ENCODE measurements at regions not wholly inside any gene's neighbourhood (a gene's known extent, or its start where the extent isn't known, plus 50 kb on each side); places are given as distances from the start of the nearest gene placed in this dataset.

- no peak for DNase-seq (ENCODE audit: low read depth)
- Histone ChIP-seq H3K4me1 (ENCODE audit: insufficient read depth, low read length) (peaks cover 3% of the 10 kb centered on the region), H3K36me3 (ENCODE audit: insufficient read depth, low read length) (no peaks in the 10 kb centered on the region), H3K4me2 (ENCODE audit: low read length) (no peak overlapping the region), H3K27ac (ENCODE audit: low read depth, low read length) (no peak overlapping the region), H3K79me2 (ENCODE audit: insufficient read depth, low read length) (no peaks in the 10 kb centered on the region), H4K20me1 (ENCODE audit: insufficient read depth, low read length) (no peaks in the 10 kb centered on the region), H3K9me3 (ENCODE audit: insufficient read depth, low read depth, low read length) (no peaks in the 10 kb centered on the region), H2AFZ (ENCODE audit: low read depth, low read length) (no peak overlapping the region), H3K4me3 (ENCODE audit: insufficient read depth, low read depth, low read length) (no peak overlapping the region), H3K27me3 (ENCODE audit: insufficient read depth, low read length) (peaks cover 2% of the 10 kb centered on the region), H3K9ac (ENCODE audit: low read length) (no peak overlapping the region)
- H3K36me3 Mint-ChIP-seq (ENCODE audit: low read depth, unreplicated experiment), result no peaks in the 10 kb centered on the region
- FAIRE-seq, result no peak
- peaks cover 4% of the 10 kb centered on the region for H3K27me3 Mint-ChIP-seq (ENCODE audit: low read depth, unreplicated experiment)
- no peaks in the 10 kb centered on the region for H3K4me1 Mint-ChIP-seq (ENCODE audit: low read depth, unreplicated experiment)
- no peak overlapping the region for H3K27ac Mint-ChIP-seq (ENCODE audit: unreplicated experiment)
- no peak overlapping the region for H3K4me3 Mint-ChIP-seq (ENCODE audit: unreplicated experiment)
- no peak for TF ChIP-seq EZH2 (IDR thresholded peaks at IDR 0.05; ENCODE audit: insufficient read depth, low read length)
- TF ChIP-seq CTCF (IDR thresholded peaks at IDR 0.05; ENCODE audit: insufficient read depth, low read depth, low read length), result no peak
- H3K9me3 Mint-ChIP-seq (ENCODE audit: unreplicated experiment), result peaks cover 4% of the 10 kb centered on the region
These were observed 71.3 kb upstream of the FOXC1 start for GRCh38 chr6:1538369-1538768.

GRCh38 chr6:1538810-1539478, 70.8 kb upstream of the FOXC1 start:
- TF ChIP-seq CTCF (IDR thresholded peaks at IDR 0.05; ENCODE audit: insufficient read depth, low read depth, low read length) (no peak), EZH2 (IDR thresholded peaks at IDR 0.05; ENCODE audit: insufficient read depth, low read length) (no peak)
- H3K27ac Mint-ChIP-seq (ENCODE audit: unreplicated experiment), result no peak overlapping the region

GRCh38 chr6:1540864-1541521, 68.7 kb upstream of the FOXC1 start:
- no peak for DNase-seq (ENCODE audit: low read depth)

More at GRCh38 chr6:1538810-1539478, 70.8 kb upstream of the FOXC1 start:
- no peak overlapping the region for H3K27ac ChIP-seq (ENCODE audit: low read depth, low read length)
- no peak overlapping the region for H2AFZ ChIP-seq (ENCODE audit: low read depth, low read length)
- no peaks in the 10 kb centered on the region for H3K4me1 Mint-ChIP-seq (ENCODE audit: low read depth, unreplicated experiment)
- peaks cover 2% of the 10 kb centered on the region for H3K27me3 ChIP-seq (ENCODE audit: insufficient read depth, low read length)
- FAIRE-seq (no peak), DNase-seq (ENCODE audit: low read depth) (no peak)
- H3K4me3 Mint-ChIP-seq (ENCODE audit: unreplicated experiment), result no peak overlapping the region
- no peak overlapping the region for H3K9ac ChIP-seq (ENCODE audit: low read length)
- H3K9me3 Mint-ChIP-seq (ENCODE audit: unreplicated experiment), result peaks cover 4% of the 10 kb centered on the region
- no peaks in the 10 kb centered on the region for H3K36me3 ChIP-seq (ENCODE audit: insufficient read depth, low read length)
- no peaks in the 10 kb centered on the region for H3K9me3 ChIP-seq (ENCODE audit: insufficient read depth, low read depth, low read length)
- H3K4me3 ChIP-seq (ENCODE audit: insufficient read depth, low read depth, low read length), result no peak overlapping the region
- no peaks in the 10 kb centered on the region for H4K20me1 ChIP-seq (ENCODE audit: insufficient read depth, low read length)
- H3K36me3 Mint-ChIP-seq (ENCODE audit: low read depth, unreplicated experiment), result no peaks in the 10 kb centered on the region
- no peak overlapping the region for H3K4me2 ChIP-seq (ENCODE audit: low read length)
- peaks cover 3% of the 10 kb centered on the region for H3K4me1 ChIP-seq (ENCODE audit: insufficient read depth, low read length)
- peaks cover 4% of the 10 kb centered on the region for H3K27me3 Mint-ChIP-seq (ENCODE audit: low read depth, unreplicated experiment)
- H3K79me2 ChIP-seq (ENCODE audit: insufficient read depth, low read length), result no peaks in the 10 kb centered on the region

More at GRCh38 chr6:1540864-1541521, 68.7 kb upstream of the FOXC1 start:
- Histone ChIP-seq H2AFZ (ENCODE audit: low read depth, low read length) (no peak overlapping the region), H3K4me2 (ENCODE audit: low read length) (no peak overlapping the region), H3K9ac (ENCODE audit: low read length) (no peak overlapping the region), H3K4me3 (ENCODE audit: insufficient read depth, low read depth, low read length) (no peak overlapping the region), H3K4me1 (ENCODE audit: insufficient read depth, low read length) (no peaks in the 10 kb centered on the region), H3K79me2 (ENCODE audit: insufficient read depth, low read length) (no peaks in the 10 kb centered on the region), H3K27ac (ENCODE audit: low read depth, low read length) (no peak overlapping the region), H3K9me3 (ENCODE audit: insufficient read depth, low read depth, low read length) (no peaks in the 10 kb centered on the region), H3K27me3 (ENCODE audit: insufficient read depth, low read length) (peaks cover 2% of the 10 kb centered on the region), H3K36me3 (ENCODE audit: insufficient read depth, low read length) (no peaks in the 10 kb centered on the region), H4K20me1 (ENCODE audit: insufficient read depth, low read length) (no peaks in the 10 kb centered on the region)
- Mint-ChIP-seq H3K36me3 (ENCODE audit: low read depth, unreplicated experiment) (no peaks in the 10 kb centered on the region), H3K27ac (ENCODE audit: unreplicated experiment) (no peak overlapping the region), H3K9me3 (ENCODE audit: unreplicated experiment) (peaks cover 6% of the 10 kb centered on the region), H3K27me3 (ENCODE audit: low read depth, unreplicated experiment) (peaks cover 8% of the 10 kb centered on the region), H3K4me3 (ENCODE audit: unreplicated experiment) (no peak overlapping the region), H3K4me1 (ENCODE audit: low read depth, unreplicated experiment) (no peaks in the 10 kb centered on the region)
- no peak for FAIRE-seq
- TF ChIP-seq EZH2 (IDR thresholded peaks at IDR 0.05; ENCODE audit: insufficient read depth, low read length) (no peak), CTCF (IDR thresholded peaks at IDR 0.05; ENCODE audit: insufficient read depth, low read depth, low read length) (no peak)

All from astrocyte (in vitro differentiated cells and primary cell).